IPS-18a (cell line): ENCODE measurements at regions not wholly inside any gene's neighbourhood (a gene's known extent, or its start where the extent isn't known, plus 50 kb on each side); places are given as distances from the start of the nearest gene placed in this dataset.

ENCODE experiments used
- H3K27ac ChIP-seq: one replicate; pipeline ENCODE4 v1.5.1; 2013; ENCODE audit warnings: low read length
- H3K27me3 ChIP-seq: one replicate; pipeline ENCODE4 v1.6.1; 2013; ENCODE audit warnings: mild to moderate bottlenecking, low read length; ENCODE audit not compliant: control insufficient read depth, insufficient read depth
- H3K36me3 ChIP-seq: one replicate; pipeline ENCODE4 v1.6.1; 2013; ENCODE audit warnings: low read depth, low read length; ENCODE audit not compliant: control insufficient read depth
- H3K4me1 ChIP-seq: one replicate; pipeline ENCODE4 v1.6.1; 2013; ENCODE audit warnings: low read depth, low read length; ENCODE audit not compliant: control insufficient read depth
- H3K4me3 ChIP-seq: one replicate; pipeline ENCODE4 v1.5.1; 2013; ENCODE audit warnings: low read length
- H3K9ac ChIP-seq: one replicate; pipeline ENCODE4 v1.6.1; 2013; ENCODE audit warnings: mild to moderate bottlenecking, low read length, moderate library complexity
- H3K9me3 ChIP-seq: one replicate; pipeline ENCODE4 v1.6.1; 2013; ENCODE audit warnings: low read depth, low read length; ENCODE audit not compliant: control insufficient read depth

- peaks cover 10% of the 10 kb centered on the region for H3K4me1 ChIP-seq
- no peaks in the 10 kb centered on the region for H3K36me3 ChIP-seq
- no peaks in the 10 kb centered on the region for H3K9me3 ChIP-seq
- no peak overlapping the region for H3K4me3 ChIP-seq
- no peaks in the 10 kb centered on the region for H3K27me3 ChIP-seq
- H3K27ac ChIP-seq = no peak overlapping the region
- no peak overlapping the region for H3K9ac ChIP-seq
Measured at GRCh38 chr16:13436641-13437412, 483.1 kb upstream of the ERCC4 start.

GRCh38 chr16:13437413-13437795, 482.6 kb upstream of the ERCC4 start:
- H3K36me3 ChIP-seq = no peaks in the 10 kb centered on the region
- no peaks in the 10 kb centered on the region for H3K9me3 ChIP-seq
- no peak overlapping the region for H3K9ac ChIP-seq
- no peak overlapping the region for H3K27ac ChIP-seq
- no peak overlapping the region for H3K4me3 ChIP-seq
- no peaks in the 10 kb centered on the region for H3K27me3 ChIP-seq
- H3K4me1 ChIP-seq = peaks cover 12% of the 10 kb centered on the region

- Histone ChIP-seq H3K4me3 (no peak overlapping the region), H3K9ac (no peak overlapping the region), H3K9me3 (no peaks in the 10 kb centered on the region), H3K27me3 (no peaks in the 10 kb centered on the region), H3K36me3 (no peaks in the 10 kb centered on the region), H3K27ac (no peak overlapping the region), H3K4me1 (peaks cover 12% of the 10 kb centered on the region)
Measured at GRCh38 chr16:13438064-13438463, 481.9 kb upstream of the ERCC4 start.

GRCh38 chr16:13439766-13440165, 480.2 kb upstream of the ERCC4 start:
- Histone ChIP-seq H3K4me1 (peaks cover 12% of the 10 kb centered on the region), H3K9ac (no peak overlapping the region), H3K36me3 (no peaks in the 10 kb centered on the region), H3K27me3 (no peaks in the 10 kb centered on the region), H3K4me3 (no peak overlapping the region), H3K27ac (no peak overlapping the region), H3K9me3 (no peaks in the 10 kb centered on the region)

- H3K27me3 ChIP-seq = no peaks in the 10 kb centered on the region
- H3K36me3 ChIP-seq = no peaks in the 10 kb centered on the region
- H3K4me3 ChIP-seq = no peak overlapping the region
- no peak overlapping the region for H3K9ac ChIP-seq
- H3K9me3 ChIP-seq = no peaks in the 10 kb centered on the region
- H3K4me1 ChIP-seq = peaks cover 8% of the 10 kb centered on the region
- H3K27ac ChIP-seq = no peak overlapping the region
Measured at GRCh38 chr16:13441675-13442074, 478.3 kb upstream of the ERCC4 start.

GRCh38 chr16:13448346-13448745, 471.6 kb upstream of the ERCC4 start:
- no peak overlapping the region for H3K9ac ChIP-seq
- H3K27ac ChIP-seq = no peak overlapping the region
- H3K4me1 ChIP-seq = no peaks in the 10 kb centered on the region
- no peaks in the 10 kb centered on the region for H3K9me3 ChIP-seq
- no peak overlapping the region for H3K4me3 ChIP-seq
- H3K36me3 ChIP-seq = no peaks in the 10 kb centered on the region
- H3K27me3 ChIP-seq = no peaks in the 10 kb centered on the region

GRCh38 chr16:13453325-13453724, 466.6 kb upstream of the ERCC4 start:
- Histone ChIP-seq H3K4me3 (no peak overlapping the region), H3K27me3 (no peaks in the 10 kb centered on the region), H3K36me3 (no peaks in the 10 kb centered on the region), H3K4me1 (no peaks in the 10 kb centered on the region), H3K9me3 (no peaks in the 10 kb centered on the region), H3K9ac (no peak overlapping the region), H3K27ac (no peak overlapping the region)

GRCh38 chr16:13453938-13454553, 465.9 kb upstream of the ERCC4 start:
- Histone ChIP-seq H3K4me1 (no peaks in the 10 kb centered on the region), H3K9me3 (no peaks in the 10 kb centered on the region), H3K4me3 (no peak overlapping the region), H3K27ac (no peak overlapping the region), H3K27me3 (no peaks in the 10 kb centered on the region), H3K36me3 (no peaks in the 10 kb centered on the region), H3K9ac (no peak overlapping the region)

- Histone ChIP-seq H3K9me3 (no peaks in the 10 kb centered on the region), H3K4me3 (no peak overlapping the region), H3K4me1 (no peaks in the 10 kb centered on the region)
Measured at GRCh38 chr16:13463619-13464018, 456.3 kb upstream of the ERCC4 start.

GRCh38 chr16:13471036-13471435, 448.9 kb upstream of the ERCC4 start:
- Histone ChIP-seq H3K27ac (no peak overlapping the region), H3K9ac (no peak overlapping the region), H3K27me3 (no peaks in the 10 kb centered on the region), H3K4me3 (no peak overlapping the region), H3K36me3 (no peaks in the 10 kb centered on the region), H3K9me3 (no peaks in the 10 kb centered on the region), H3K4me1 (no peaks in the 10 kb centered on the region)

More at GRCh38 chr16:13463619-13464018, 456.3 kb upstream of the ERCC4 start:
- H3K27ac ChIP-seq = no peak overlapping the region
- no peak overlapping the region for H3K9ac ChIP-seq
- H3K27me3 ChIP-seq = no peaks in the 10 kb centered on the region
- no peaks in the 10 kb centered on the region for H3K36me3 ChIP-seq

GRCh38 chr16:13478991-13479390, 441.0 kb upstream of the ERCC4 start:
- Histone ChIP-seq H3K9ac (no peak overlapping the region), H3K4me3 (no peak overlapping the region), H3K27ac (no peak overlapping the region), H3K9me3 (no peaks in the 10 kb centered on the region), H3K36me3 (no peaks in the 10 kb centered on the region), H3K27me3 (no peaks in the 10 kb centered on the region), H3K4me1 (no peaks in the 10 kb centered on the region)

- no peaks in the 10 kb centered on the region for H3K36me3 ChIP-seq
- H3K9me3 ChIP-seq = no peaks in the 10 kb centered on the region
- no peaks in the 10 kb centered on the region for H3K27me3 ChIP-seq
- no peak overlapping the region for H3K4me3 ChIP-seq
- H3K9ac ChIP-seq = no peak overlapping the region
- no peaks in the 10 kb centered on the region for H3K4me1 ChIP-seq
- no peak overlapping the region for H3K27ac ChIP-seq
Measured at GRCh38 chr16:13479549-13479948, 440.4 kb upstream of the ERCC4 start.
